HG03280 (cell line): ENCODE measurements at regions not wholly inside any gene's neighbourhood (a gene's known extent, or its start where the extent isn't known, plus 50 kb on each side); places are given as distances from the start of the nearest gene placed in this dataset.
"Not testable (repeated sequence)": the region's sequence is repeated elsewhere in the genome, so short reads cannot be mapped to it uniquely, and the experiment has no call there.

ENCODE experiments used
- ATAC-seq: cut with Tn5 transposase; IDR thresholded peaks from one replicate; pipeline ENCODE4 v1.9.1; 2021; ENCODE audit warnings: mild to moderate bottlenecking, moderate library complexity; ENCODE audit not compliant: unreplicated experiment

- no peak for ATAC-seq
These were observed 51.8 kb upstream of the AGR3 start for GRCh38 chr7:16933296-16934279.

GRCh38 chr7:16934722-16935340 is 53.0 kb upstream of the AGR3 start:
- no peak for ATAC-seq

GRCh38 chr7:16935341-16935735 is 53.6 kb upstream of the AGR3 start:
- no peak for ATAC-seq

- no peak for ATAC-seq
These were observed 55.0 kb upstream of the AGR3 start for GRCh38 chr7:16936626-16937422.

- no peak for ATAC-seq
These were observed 57.4 kb upstream of the AGR3 start for GRCh38 chr7:16939161-16939560.

- ATAC-seq, result no peak
These were observed 59.0 kb upstream of the AGR3 start for GRCh38 chr7:16940776-16941175.

GRCh38 chr7:16942929-16943509 is 61.2 kb upstream of the AGR3 start:
- ATAC-seq, result no peak

GRCh38 chr7:16944936-16945335 is 63.2 kb upstream of the AGR3 start:
- ATAC-seq, result no peak

GRCh38 chr7:16945372-16945771 is 63.6 kb upstream of the AGR3 start:
- ATAC-seq, result no peak

GRCh38 chr7:16948110-16948509 is 66.3 kb upstream of the AGR3 start:
- ATAC-seq, result not testable (repeated sequence)

GRCh38 chr7:16951483-16952080 is 69.8 kb upstream of the AGR3 start:
- ATAC-seq, result no peak

GRCh38 chr7:16954321-16954720 is 72.5 kb upstream of the AGR3 start:
- ATAC-seq, result no peak

- no peak for ATAC-seq
These were observed 76.9 kb upstream of the AGR3 start for GRCh38 chr7:16958724-16959123.

GRCh38 chr7:16960337-16960965 is 78.7 kb upstream of the AGR3 start:
- ATAC-seq, result no peak

GRCh38 chr7:16961641-16962040 is 79.9 kb upstream of the AGR3 start:
- no peak for ATAC-seq

- ATAC-seq, result no peak
These were observed 81.3 kb upstream of the AGR3 start for GRCh38 chr7:16963044-16963443.

GRCh38 chr7:16965697-16966096 is 83.9 kb upstream of the AGR3 start:
- not testable (repeated sequence) for ATAC-seq

- no peak for ATAC-seq
These were observed 85.6 kb upstream of the AGR3 start for GRCh38 chr7:16967300-16967811.

- ATAC-seq, result no peak
These were observed 89.1 kb upstream of the AGR3 start for GRCh38 chr7:16970732-16971482.
